HG03442 (cell line): ENCODE measurements at regions not wholly inside any gene's neighbourhood (a gene's known extent, or its start where the extent isn't known, plus 50 kb on each side); places are given as distances from the start of the nearest gene placed in this dataset.

Source experiments
- ATAC-seq: cut with Tn5 transposase; IDR thresholded peaks from one replicate; pipeline ENCODE4 v1.9.1; 2021; ENCODE audit warnings: mild to moderate bottlenecking, moderate library complexity; ENCODE audit not compliant: unreplicated experiment

GRCh38 chr2:120439637-120440384 lies 93.9 kb downstream of the INHBB start:
- ATAC-seq, result no peak

GRCh38 chr2:120440521-120441350 lies 94.8 kb downstream of the INHBB start:
- ATAC-seq, result no peak

GRCh38 chr2:120441351-120441700 lies 95.4 kb downstream of the INHBB start:
- no peak for ATAC-seq

GRCh38 chr2:120441744-120442471 lies 96.0 kb downstream of the INHBB start:
- no peak for ATAC-seq

- ATAC-seq, result no peak
Measured at GRCh38 chr2:120442541-120442922, 96.6 kb downstream of the INHBB start.

GRCh38 chr2:120442923-120443571 lies 97.1 kb downstream of the INHBB start:
- no peak for ATAC-seq

GRCh38 chr2:120443946-120444345 lies 98.0 kb downstream of the INHBB start:
- ATAC-seq, result no peak

GRCh38 chr2:120444691-120445240 lies 98.8 kb downstream of the INHBB start:
- no peak for ATAC-seq

GRCh38 chr2:120445449-120446143 lies 99.7 kb downstream of the INHBB start:
- no peak for ATAC-seq

GRCh38 chr2:120446236-120447126 lies 100.5 kb downstream of the INHBB start:
- no peak for ATAC-seq

- ATAC-seq, result no peak
Measured at GRCh38 chr2:120447127-120447785, 101.3 kb downstream of the INHBB start.

- ATAC-seq, result no peak
Measured at GRCh38 chr2:120448436-120448835, 102.5 kb downstream of the INHBB start.

- ATAC-seq, result no peak
Measured at GRCh38 chr2:120448961-120449810, 103.2 kb downstream of the INHBB start.

GRCh38 chr2:120450196-120450820 lies 104.4 kb downstream of the INHBB start:
- no peak for ATAC-seq

GRCh38 chr2:120451334-120451733 lies 105.4 kb downstream of the INHBB start:
- no peak for ATAC-seq

GRCh38 chr2:120452131-120452530 lies 106.2 kb downstream of the INHBB start:
- no peak for ATAC-seq

GRCh38 chr2:120452945-120453634 lies 107.2 kb downstream of the INHBB start:
- ATAC-seq, result no peak
